22Rv1 (cell line): ENCODE measurements at regions not wholly inside any gene's neighbourhood (a gene's known extent, or its start where the extent isn't known, plus 50 kb on each side); places are given as distances from the start of the nearest gene placed in this dataset.

Source experiments
- CTCF ChIP-seq: fragments of 450-650 bp; IDR thresholded peaks from 2 replicates; pipeline ENCODE4 v1.5.1; 2017; ENCODE audit warnings: mild to moderate bottlenecking
- ZFX ChIP-seq: fragments of 450-650 bp; IDR thresholded peaks from 2 replicates; pipeline ENCODE4 v1.6.1; 2017; ENCODE audit warnings: antibody characterized with exemption, borderline replicate concordance

GRCh38 chr1:36739703-36740289 is 257.1 kb upstream of the CSF3R start:
- TF ChIP-seq CTCF (no peak), ZFX (no peak)
